Left kidney (tissue), 1 donor: ENCODE measurements at regions not wholly inside any gene's neighbourhood (a gene's known extent, or its start where the extent isn't known, plus 50 kb on each side); places are given as distances from the start of the nearest gene placed in this dataset.

Experiments
- DNase-seq: peaks from one replicate; pipeline ENCODE4 v3.0.0-alpha.2; 2013

- DNase-seq, result no peak
Observed at GRCh38 chr4:152021788-152022438, 261.1 kb upstream of the GATB start.

DNA sequence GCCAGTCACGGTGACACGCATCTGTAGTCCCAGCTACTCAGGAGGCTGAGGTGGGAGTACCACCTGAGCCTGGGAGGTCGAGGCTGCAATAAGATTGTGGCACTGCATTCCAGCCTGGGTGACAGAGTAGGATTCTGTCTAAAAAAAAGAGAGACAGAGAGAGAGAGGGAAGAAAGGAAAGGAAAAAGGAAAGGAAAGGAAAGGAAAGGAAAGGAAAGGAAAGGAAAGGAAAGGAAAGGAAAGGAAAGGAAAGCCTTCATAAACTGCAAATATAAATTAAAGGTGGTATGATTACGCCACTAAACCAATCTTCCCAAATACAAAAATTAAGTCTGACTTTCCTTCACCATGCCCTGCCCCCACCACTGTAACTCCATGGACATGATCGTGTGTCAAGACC, 259.3 kb upstream of the GATB start:
- no peak for DNase-seq

GRCh38 chr4:152016303-152016620, 255.5 kb upstream of the GATB start:
- no peak for DNase-seq

- no peak for DNase-seq
Observed at GRCh38 chr4:152015597-152016302, 254.9 kb upstream of the GATB start.

GRCh38 chr4:152014280-152014679, 253.5 kb upstream of the GATB start:
- DNase-seq, result no peak

DNA sequence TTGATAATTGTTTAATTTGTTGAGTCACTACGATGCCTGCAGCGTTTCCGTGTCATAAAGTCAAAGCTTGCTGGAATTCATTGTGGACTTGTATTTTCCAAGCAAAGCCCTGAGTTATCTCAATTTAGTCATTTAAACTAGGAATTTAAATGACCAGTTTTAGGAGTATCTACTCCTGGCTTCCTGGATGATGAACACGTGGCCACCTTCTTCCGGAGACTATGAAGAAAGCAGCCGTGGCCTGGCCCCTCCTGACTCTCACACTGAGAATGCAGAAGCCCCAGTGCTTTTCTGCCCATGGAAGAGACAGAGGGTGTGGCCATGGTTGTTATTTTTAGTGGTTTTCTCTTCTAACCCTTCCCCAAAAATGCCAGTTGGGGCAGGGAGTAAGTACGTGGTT, 250.7 kb upstream of the GATB start:
- DNase-seq, result no peak

DNA sequence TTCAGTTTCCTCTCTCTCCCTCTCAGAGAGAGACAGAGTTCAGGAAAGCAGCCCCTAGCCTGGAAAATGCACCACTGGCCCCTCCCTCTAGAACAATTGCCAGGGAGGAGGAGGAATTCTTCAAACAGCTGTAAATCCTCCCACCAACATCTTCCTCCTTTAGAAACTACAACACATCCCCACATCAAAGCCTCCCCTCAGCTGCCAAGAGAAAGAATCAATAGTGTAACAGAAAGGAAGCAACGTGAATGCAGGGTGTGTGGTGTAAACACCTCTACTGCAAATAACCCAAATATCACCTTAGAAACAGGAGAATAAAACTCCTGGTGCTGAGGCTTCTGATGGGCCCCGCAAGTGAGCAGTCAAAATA, 249.9 kb upstream of the GATB start:
- DNase-seq, result no peak

- DNase-seq, result no peak
Observed at GRCh38 chr4:152009983-152010709, 249.3 kb upstream of the GATB start.

- no peak for DNase-seq
Observed at GRCh38 chr4:152009031-152009670, 248.3 kb upstream of the GATB start.

DNA sequence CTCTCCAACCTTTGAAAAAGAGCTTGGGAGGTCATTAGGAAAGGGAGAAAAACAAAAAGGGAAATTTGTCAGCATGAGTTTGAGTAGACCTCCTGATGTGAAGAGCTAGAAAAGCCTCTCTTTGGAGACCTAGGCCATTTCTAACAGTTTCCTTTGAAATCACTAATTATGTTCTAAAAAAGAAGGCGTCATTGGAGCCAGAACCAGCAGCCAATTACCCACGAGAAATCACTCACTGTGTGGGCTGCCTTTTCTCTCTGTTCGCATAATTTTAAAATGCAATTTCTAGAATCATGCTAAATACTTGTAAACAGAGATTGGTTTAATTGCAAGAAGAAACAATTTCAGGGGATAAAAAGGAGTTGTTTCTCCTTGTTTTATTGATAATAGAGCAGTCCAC, 246.3 kb upstream of the GATB start:
- DNase-seq, result no peak

- no peak for DNase-seq
Observed at GRCh38 chr4:152004801-152005200, 244.0 kb upstream of the GATB start.

DNA sequence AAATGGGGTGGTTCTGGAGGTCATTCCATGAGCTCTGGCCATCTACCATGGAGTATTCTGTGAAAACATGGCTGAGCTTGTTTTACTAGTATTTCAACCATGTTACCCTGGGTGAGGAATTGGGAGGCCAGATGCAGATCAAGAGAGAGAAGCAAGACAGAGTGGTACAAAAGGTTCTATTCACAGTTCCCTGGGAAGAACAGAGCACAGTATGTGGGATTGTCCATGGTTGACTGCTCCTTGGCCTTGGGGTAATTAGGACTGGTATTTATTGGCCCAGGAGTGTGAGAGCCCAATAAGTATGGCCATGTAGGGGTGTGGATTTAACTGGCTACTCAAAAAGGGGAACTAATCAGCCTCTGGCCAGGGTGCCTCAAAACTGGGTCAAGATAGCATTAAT, 239.7 kb upstream of the GATB start:
- no peak for DNase-seq

DNA sequence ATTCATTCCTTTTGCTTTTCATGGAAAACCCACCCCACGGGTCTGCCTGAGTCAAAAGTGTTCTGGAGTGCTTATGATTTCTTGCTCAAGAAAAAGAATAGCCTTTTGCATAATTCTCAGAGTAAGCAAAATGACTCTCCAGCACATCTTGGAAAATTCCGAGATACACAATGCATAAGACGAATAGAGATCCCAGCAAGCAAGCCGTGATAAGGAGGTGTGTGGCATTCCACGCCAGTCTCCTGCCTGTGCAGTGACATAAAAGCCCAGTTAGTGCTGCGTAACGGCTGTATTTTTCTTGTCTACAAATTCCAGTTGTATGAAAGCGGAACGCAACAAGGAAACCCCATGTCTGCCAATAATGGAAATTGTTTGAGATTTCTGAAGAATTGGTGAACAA, 237.9 kb upstream of the GATB start:
- DNase-seq, result no peak

GRCh38 chr4:151997461-151997860, 236.7 kb upstream of the GATB start:
- no peak for DNase-seq

DNA sequence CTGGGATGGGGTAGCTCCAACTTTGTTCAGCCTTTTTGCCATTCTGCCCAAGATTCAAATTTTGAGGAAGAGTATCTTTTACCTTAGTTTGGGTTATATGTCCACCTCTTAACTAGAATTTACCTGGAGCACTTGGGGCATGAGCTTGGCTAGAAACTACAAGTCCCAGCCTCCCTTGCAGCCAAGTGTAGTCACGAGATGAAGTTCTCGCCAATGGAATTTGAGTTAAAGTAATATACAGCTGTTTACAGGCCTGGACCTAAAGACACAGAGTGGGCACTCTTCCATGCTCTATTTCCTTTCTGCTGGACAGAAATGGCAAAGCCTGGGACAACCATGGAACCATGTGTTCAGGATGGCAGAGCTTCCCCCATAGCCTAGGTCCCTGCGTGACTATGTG, 233.6 kb upstream of the GATB start:
- DNase-seq, result no peak

DNA sequence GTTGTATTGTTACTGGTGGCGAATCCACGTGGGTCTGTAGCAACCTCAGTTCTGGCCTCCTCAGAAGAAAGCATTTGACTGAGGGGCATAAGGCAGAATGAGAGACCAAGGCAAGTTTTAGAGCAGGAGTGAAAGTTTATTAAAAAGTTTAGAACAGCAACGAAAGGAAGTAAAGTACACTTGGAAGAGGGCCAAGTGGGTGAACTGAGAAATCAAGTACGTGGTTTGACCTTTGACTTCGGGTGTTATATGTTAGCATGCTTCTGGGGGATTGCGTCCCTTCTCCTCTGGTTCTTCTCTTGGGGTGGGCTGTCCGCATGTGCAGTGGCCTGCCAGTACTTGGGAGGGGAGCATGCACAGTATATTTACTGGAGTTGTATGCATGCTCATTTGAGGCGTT, 232.7 kb upstream of the GATB start:
- no peak for DNase-seq

DNA sequence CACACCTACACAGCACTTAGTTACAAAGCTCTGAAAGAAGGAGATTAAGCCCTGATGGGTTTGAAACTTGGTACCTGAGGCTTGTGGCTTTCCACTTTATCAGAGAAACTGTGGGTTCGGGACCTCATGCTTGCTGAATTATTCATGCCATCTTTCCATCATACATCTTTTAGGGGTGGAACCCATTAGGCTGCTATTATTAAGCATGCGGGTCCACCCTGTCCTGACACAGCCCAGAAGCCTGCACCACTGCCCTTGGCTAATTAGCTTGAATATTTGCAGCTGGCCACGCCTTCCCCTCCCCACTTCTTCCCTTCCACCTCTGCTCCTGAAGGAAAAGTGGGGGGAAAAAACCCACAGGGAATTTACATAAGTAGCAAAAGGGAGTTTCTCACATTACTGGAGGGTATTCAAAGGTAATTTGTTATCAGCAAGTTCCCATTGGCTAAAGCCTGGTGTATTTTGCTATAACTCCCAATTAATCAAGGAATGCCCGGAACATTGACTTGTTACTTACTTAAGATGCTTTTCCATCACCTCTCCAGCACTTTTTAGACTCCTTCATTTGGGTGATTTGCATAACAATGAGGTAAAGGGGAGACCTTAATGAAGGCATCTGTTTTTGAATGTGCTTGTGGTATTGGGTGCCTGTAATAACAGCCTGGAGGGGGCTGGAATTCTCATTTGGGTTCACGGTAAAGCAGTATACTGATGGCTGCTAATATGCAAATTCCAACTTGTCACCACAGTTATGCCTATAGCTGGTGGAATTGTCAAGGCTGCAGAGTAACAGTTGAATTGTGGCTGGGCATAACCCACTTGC, 231.7 kb upstream of the GATB start:
- DNase-seq, result no peak

- DNase-seq, result no peak
Observed at GRCh38 chr4:151991884-151992167, 231.0 kb upstream of the GATB start.

DNA sequence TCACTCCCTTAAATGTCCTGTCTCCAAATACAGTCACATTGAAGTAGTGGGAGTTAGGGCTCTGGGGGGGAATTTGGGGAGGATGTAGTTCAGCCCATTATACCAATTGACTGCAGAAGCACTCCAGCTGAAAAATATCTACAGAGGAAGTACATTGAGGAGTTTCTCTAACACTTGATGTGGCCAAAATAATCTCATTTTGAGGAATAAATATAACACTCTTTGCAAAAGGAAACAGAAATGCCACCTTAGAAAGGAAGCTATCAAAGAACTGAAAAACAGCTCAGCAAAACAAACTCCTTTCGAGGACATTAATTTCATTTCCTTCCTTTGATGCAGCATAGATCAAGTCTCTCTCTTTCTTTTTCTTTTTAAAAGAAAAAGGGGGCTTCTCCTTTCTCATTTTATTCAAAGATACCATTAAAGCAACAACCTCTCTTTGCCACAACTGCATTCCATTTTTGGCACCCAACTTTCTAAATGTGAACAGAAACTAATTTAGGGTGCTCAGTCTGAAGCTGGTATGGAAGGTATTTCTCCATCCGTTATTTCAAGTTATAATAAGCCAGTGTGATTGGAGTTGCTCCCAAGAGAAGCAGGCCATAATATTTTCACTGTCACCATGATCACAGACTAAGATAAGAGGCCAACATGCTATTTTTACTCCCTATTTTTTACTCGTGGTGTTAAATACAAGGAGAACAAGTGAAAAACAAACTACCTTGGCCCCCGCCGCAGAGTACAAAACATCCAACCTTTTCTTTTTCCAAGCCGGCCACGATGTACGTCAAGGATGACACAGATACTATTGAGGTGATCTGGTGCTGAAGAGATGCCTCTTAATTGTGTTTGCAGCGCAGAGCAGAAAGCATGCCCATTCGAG, 230.4 kb upstream of the GATB start:
- DNase-seq, result no peak

GRCh38 chr4:151990201-151990600, 229.4 kb upstream of the GATB start:
- DNase-seq, result no peak

- DNase-seq, result no peak
Observed at GRCh38 chr4:151988591-151988990, 227.8 kb upstream of the GATB start.

DNA sequence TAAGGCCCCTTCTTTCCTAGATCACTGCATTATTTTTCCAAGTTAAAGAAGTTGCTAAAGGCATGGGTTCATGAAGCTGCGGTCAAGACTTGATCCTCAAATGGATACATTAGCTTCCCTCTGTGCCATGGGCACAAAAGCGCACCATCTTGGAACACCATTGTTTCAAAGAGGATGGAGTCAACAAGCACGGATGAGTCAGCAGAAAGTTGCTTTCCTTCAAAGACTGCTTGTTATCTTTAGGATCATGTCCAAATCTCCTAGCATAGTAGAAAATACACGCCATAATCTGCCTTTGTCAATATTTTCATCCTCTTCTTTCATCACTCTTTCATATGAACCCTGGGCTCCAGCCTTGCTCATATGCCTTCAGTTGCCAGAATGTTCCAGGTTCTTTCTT, 226.8 kb upstream of the GATB start:
- no peak for DNase-seq
